Limb (tissue), 2 donors: ENCODE measurements at regions not wholly inside any gene's neighbourhood (a gene's known extent, or its start where the extent isn't known, plus 50 kb on each side); places are given as distances from the start of the nearest gene placed in this dataset.
"Not testable (repeated sequence)": the region's sequence is repeated elsewhere in the genome, so short reads cannot be mapped to it uniquely, and the experiment has no call there.

ENCODE experiments used
- DNase-seq, 2 donors: peaks; one replicate each; pipeline ENCODE4 v3.0.0-alpha.2; 2016; ENCODE audit errors: extremely low spot score in 2 of 2

- DNase-seq, result no peak
These were observed 76.8 kb upstream of the PRKG1 start for GRCh38 chr10:50997461-50997860.

- DNase-seq, result no peak
These were observed 75.1 kb upstream of the PRKG1 start for GRCh38 chr10:50999163-50999562.

GRCh38 chr10:51000164-51000563, 74.1 kb upstream of the PRKG1 start:
- no peak for DNase-seq

- DNase-seq, result peak in 1 of 2 donors; percentile 27
These were observed 73.3 kb upstream of the PRKG1 start for GRCh38 chr10:51000976-51001375.

GRCh38 chr10:51001587-51001986, 72.7 kb upstream of the PRKG1 start:
- DNase-seq, result peak in 1 of 2 donors; percentile 66

- DNase-seq, result no peak
These were observed 71.8 kb upstream of the PRKG1 start for GRCh38 chr10:51002469-51002868.

- DNase-seq, result no peak
These were observed 69.5 kb upstream of the PRKG1 start for GRCh38 chr10:51004776-51005175.

GRCh38 chr10:51005551-51005950, 68.7 kb upstream of the PRKG1 start:
- no peak for DNase-seq

GRCh38 chr10:51006686-51007085, 67.6 kb upstream of the PRKG1 start:
- DNase-seq, result no peak

GRCh38 chr10:51007781-51008180, 66.5 kb upstream of the PRKG1 start:
- DNase-seq, result no peak

- no peak for DNase-seq
These were observed 65.9 kb upstream of the PRKG1 start for GRCh38 chr10:51008346-51008745.

GRCh38 chr10:51010977-51011376, 63.3 kb upstream of the PRKG1 start:
- DNase-seq, result peak in 1 of 2 donors; percentile 34

- no peak for DNase-seq
These were observed 62.2 kb upstream of the PRKG1 start for GRCh38 chr10:51012073-51012472.

- no peak for DNase-seq
These were observed 59.5 kb upstream of the PRKG1 start for GRCh38 chr10:51014680-51015389.

- not testable (repeated sequence) for DNase-seq
These were observed 58.9 kb upstream of the PRKG1 start for GRCh38 chr10:51015390-51015754.

GRCh38 chr10:51020200-51020599, 54.1 kb upstream of the PRKG1 start:
- peak in 1 of 2 donors; percentile 18 for DNase-seq

GRCh38 chr10:51022933-51023585, 51.2 kb upstream of the PRKG1 start:
- no peak for DNase-seq

GRCh38 chr10:51023636-51024035, 50.7 kb upstream of the PRKG1 start:
- DNase-seq, result no peak
